NCI-H1436 treated with DMSO at 0.1 percent for 48 hours (cell line): ENCODE measurements at regions not wholly inside any gene's neighbourhood (a gene's known extent, or its start where the extent isn't known, plus 50 kb on each side); places are given as distances from the start of the nearest gene placed in this dataset.
"Not testable (repeated sequence)": the region's sequence is repeated elsewhere in the genome, so short reads cannot be mapped to it uniquely, and the experiment has no call there.

Experiments
- DNase-seq: peaks from one replicate; lab custom pipeline; 2025; lab: John Stamatoyannopoulos, UW

DNA sequence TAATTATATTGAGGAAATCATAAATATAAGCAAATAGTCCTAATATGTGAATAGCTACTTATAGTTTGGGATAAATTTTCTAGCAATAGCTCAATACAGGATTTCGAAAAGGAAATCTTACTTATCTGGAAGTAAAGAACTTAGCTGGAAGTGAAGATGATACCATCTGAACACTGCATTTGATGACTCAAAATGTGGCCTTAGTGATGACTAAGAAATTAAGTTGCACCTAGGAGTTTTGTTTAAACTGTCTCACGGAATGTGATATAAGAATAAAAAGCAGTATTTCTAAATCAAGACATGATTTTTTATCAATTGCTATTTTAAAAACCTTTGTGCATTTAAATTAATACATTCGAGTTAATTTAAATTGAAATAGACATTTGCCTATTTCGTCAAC lies 91.2 kb downstream of the EOMES start:
- no peak for DNase-seq

DNA sequence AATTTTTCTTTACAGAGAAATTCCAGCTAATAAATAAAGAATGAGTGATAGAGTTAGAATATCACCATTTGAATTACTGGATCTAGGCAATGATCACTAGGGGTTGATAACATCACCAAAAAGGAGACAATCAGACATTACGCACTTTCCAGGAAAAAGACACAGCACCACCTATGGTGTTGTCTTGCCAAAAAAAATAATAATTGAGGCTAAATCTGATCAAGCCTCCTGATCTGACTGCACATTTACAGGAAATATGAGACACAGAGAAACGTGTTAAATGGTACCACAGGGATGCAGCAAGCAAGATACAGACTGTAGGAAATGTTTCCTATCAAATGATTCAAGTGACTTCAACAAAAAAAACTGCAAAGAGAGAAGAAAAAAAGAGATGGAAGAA lies 92.8 kb downstream of the EOMES start:
- no peak for DNase-seq

DNA sequence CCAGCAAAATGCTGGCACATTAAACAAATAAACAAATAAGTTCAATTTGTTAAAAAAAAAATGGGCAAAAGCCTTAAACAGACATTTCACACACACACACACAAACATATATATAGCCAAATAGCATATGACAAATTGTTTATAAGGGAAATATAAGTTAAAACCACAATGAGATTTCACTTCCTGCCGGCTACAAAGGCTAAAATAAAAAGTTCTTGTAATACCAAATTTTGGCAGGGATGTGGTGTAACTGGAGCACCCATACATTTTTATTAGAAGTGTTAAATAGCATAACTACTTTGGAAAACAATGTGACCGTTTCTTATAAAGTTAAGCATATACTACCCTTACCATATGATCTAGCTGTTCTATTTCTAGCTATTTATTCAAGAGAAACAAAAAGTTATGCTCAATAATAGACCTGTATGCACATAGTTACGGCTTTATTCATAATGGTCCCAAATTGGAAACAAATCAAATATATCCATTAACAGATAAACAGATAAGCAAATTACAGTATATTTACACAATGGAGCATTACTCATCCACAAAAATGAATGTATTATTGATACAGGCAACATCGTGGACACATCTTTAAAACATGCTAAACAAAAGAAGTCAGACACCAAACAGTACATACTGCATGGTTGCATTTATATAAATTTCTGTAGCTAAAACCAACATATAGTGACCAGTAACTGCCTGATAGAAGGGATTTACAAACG lies 93.9 kb downstream of the EOMES start:
- no peak for DNase-seq

DNA sequence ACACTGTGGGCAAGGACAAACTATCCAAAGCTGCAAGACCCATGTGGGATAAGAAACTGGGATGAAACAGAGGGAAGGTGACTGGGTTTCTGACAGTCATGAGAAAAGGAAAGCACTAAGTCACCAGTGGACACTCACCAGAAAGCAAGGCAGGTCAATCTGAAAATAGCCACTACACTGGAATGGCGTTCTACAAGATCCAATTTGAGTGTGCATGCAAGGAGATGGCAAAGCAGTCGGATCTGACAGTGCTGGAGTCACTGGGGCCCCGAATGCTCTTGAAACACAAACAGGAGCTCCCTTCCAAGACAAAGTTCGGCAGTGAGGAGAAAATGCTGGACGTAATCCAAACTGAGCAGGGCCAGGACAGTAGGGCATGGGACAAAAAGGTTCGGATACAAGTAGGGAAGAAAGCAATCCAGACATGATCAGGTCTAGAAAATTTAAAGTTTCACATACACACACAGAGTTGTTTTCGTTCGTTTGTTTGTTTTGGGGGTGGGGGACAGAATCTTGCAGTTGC lies 95.5 kb downstream of the EOMES start:
- DNase-seq, result no peak

DNA sequence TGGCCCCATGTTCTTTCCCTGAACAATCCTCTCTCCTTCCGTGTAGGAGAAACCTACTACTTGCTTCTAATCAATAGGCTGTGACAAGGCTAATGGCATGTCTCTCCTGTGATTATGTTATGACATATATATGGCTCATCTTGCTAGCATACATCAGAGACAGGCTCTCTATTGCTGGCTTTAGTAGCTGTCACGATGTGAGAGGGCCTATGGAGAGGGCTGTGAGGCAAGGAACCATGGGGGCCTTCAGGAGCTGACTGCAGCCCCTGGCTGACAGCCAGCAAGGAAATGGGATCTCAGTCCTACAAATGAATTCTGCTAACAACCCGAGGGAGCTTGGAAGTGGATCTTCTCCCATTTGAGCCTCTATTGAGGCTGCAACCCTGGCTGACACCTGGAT lies 96.3 kb downstream of the EOMES start:
- no peak for DNase-seq

DNA sequence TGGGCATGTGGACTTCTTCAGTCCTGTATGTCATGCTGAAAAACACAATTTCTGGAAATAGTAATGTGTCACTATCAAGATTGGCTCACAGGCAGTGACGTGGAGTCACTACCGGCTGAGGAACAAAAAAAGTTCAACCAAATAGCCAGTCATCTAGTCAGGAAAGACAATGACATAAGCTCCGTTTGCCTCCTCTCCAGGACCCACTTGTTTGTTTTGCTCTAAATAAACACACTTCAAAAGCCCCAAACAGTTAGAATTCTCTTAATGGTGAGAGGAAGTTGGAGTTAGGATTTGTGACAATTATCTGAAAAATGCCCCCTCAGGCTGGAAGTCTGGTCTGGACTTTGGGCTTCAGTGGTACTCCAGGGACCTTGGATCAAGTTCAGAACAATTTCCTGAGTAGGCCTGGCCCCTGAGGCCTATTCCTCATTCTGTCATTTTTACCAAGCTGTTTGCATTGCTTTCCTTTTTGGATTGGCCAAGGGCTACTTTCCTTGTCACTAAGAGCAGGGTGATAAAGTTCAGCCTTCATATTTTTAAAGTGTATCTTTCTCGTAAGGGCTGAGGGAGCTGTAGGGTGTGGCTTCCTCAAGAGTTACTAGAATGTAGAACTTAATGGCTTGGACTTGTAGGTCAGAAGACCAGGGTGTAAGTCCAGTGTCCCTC lies 98.9 kb downstream of the EOMES start:
- DNase-seq, result no peak

DNA sequence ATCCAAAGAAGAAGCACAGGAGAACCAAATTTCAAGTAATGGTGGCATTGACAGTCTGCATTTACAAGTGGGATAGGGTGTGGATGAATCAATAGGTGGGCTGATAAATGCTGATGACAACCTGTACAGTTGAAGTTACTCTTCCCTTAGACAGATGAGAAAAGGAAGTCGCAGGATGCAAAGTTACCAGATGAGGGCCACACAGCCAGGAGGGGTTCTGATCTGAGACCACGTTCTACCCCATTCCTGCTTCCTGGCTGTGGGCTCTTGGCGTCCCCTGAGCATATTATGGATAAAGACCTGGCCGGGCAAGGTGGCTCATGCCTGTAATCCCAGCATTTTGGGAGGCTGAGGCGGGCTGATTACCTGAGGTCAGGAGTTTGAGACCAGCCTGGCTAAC lies 104.6 kb downstream of the EOMES start:
- DNase-seq, result no peak

DNA sequence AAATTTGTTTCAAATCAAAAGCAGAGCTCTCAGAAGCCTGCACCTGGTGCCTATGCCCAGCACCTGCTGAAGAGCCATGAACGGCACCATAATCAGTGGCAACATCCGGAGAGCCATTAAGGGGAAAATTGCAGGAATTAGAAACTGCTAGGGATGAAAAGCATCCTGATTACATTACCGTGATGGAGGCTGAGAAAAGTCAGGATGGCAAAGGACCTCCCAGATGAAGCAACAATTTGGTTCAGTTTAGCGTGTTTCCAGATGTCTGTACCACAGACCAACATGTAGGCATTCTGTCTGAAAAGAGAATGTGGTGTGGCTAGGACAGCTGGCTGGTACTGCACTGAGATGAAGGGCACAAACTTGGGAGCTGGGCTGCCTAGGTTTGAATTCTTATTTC lies 106.1 kb downstream of the EOMES start:
- DNase-seq, result no peak

DNA sequence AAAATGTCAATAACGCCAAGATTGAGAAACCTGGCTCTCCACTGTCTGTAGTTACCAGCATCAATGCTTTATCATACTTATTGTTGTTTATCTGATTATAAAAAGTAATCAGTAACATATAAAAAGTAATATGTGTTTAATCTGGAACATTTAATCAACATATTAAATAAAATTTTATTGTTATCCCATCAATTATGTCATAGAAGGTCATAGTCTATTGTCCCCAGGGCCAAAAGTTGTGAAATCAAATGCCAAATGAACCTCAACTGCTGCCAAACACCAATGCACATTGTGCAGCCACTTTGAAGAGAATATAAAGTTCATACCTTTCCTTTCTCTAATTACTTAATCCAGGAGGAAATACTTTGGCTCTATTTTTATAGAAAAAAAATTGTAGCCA lies 106.6 kb downstream of the EOMES start:
- DNase-seq, result no peak

DNA sequence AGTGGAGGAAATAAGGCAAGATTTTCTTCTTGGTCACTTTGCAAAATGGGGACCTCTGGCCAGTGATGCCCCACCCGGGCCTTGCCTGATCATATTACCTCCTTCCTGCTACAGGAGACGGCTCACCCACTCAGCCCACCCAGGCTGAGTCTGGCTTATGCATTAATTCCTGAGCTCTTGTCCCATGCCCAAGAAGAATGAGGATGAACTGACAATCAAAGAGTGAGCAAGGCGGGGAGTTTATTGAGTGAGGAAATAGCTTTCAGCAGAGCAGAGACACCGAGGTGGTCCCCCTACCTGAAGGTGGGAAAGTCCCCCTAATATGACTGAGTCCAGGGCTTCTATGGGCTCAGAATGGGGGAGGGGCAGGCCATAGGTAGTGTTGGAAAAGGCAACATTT lies 107.5 kb downstream of the EOMES start:
- DNase-seq, result no peak

DNA sequence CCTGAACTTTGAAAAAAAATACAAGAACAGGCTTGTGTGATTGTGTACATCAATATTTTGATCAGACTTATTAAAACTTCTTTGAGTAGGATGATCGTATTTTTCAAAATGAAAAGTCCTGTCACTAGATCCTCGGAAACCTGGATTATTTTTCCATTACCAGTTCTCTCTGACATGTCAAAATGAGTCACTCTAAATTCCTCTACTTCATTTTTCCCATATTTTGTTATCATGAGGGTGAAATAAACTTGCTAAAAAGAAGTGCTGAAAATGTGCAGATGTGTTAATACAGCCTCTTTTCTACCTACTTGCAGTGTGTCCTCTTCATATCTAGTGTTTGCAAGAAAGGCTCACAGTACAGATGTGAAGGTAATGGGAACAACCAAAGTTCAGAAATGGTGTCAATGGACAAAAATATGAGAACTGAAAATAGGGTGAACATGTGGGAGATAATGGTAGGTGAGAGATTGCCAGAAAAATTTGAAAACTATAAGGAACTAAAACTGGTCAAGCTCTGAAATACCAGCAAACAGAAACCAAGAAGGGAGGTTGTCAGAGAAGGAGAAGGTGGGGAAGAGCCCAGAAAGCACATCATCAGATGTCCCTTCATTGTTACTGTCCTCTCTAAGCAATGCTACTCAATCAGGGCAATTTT lies 108.2 kb downstream of the EOMES start:
- no peak for DNase-seq

DNA sequence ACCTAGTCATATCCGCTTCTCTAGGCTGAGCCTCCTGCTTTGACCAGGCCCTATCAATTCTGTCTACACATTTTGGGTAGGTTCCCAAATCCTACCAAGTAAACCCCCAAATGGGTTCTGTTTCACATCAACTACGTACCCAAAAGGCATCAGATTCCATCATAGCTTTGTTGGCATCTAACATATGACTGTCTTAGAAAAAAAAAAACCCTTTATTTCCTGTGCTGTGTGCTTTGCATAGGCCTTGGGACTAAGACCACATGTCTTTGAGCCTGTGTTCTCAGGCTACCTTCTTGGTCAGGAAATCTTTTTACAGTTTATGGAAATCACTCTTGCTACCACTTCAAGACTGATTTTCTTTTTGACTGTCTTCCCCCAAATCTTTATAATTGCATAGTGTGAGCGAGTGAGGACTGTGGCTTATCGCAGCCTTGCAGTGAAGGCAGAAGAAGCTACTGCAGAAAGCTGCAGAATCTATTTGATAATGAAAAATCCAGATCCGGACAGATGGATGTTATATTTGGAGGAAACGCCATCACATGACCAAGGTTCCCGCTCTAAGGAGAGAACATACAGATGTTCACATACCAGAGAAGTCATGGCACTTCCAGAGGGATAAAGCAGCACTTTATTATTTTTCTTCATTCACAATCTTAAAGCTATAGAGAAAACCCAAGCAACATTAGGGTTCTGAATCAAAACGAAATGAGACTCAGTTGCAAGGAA lies 111.2 kb downstream of the EOMES start:
- DNase-seq, result no peak

DNA sequence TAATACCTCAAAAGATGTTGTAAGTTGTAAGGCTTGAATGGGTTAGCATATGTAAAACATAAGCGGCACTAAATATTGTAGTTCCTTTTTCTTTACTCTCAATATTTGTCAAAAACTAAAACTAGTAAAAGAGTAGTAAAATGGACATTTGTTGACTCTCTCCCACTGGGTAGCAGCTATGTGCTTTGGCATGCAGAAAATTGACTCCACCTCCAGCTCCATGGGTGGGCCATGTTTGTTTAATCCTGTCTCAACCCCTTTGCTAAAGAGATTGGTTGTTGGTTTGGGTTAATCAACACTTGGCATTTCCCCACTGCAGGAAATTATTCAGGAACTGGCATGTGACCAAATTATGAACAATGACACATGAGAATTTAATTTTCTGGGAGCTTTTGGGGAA lies 114.8 kb downstream of the EOMES start:
- no peak for DNase-seq

DNA sequence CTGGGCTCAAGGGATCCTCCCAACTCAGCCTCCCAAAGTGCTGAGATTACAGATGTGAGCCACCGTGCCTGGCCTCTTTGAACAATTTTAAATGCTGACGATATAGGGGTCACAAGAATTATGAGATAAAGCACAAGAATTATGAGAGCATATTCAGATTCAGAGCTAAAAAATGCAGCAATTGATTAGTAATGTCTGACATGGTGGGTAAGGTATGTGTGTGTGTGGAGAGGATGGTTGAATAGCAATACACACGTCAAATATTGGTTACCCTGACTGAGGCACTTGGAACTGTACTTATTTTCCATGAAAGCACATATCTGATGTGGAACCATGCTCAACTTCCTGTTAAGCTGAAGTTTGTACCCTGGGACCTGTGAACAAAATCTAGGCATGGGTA lies 115.6 kb downstream of the EOMES start:
- DNase-seq, result no peak

DNA sequence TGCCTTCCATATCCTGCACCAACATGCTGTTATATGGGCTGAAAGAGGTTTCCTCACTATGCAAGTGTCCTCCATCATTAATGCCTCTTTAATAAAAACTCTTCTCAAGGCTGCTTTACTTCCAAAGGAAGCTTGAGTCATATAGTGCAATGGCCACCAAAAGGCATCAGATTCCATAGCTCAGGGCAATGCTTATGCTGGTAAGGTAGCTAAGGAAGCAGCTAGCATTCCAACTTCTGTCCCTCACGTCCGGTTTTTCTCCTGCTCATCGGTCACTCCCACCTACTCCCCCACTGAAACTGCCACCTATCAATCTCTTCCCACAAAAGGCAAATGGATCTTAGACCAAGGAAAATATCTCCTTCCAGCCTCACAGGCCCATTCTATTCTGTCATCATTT lies 117.1 kb upstream of the SLC4A7 start:
- not testable (repeated sequence) for DNase-seq

DNA sequence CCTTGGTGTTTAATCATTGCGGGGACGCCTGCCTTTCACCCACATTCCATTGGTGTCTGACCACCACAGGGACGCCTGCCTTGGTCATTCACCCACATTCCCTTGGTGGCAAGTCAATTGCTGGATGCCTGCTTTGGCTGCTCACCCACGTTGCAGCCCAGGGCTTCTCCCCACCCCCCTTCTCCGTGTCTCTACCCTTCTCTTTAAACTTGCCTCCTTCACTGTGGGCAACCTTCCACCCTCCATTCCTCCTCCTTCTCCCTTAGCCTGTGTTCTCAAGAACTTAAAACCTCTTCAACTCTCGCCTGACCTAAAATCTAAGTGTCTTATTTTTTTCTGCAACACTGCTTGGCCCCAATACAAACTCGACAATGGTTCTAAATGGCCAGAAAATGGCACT lies 115.6 kb upstream of the SLC4A7 start:
- DNase-seq, result not testable (repeated sequence)

DNA sequence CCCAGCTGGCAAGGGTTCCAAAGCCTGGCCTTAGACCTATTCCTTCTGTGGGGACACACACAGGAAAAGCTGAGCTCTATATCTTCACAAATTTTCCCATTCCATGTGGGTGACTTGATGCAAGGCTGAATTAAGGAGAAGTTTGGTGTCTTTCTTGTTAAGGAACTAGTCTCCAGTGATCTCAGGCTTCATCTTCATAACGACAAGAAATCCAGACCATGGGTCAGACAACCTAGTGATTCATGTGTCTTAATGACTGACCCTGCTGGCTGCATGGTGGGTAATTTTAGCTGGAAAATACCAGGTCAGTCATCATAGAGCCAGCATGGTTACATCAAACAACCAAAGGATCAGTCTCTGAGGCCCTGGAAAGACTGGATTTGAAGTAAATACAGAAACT lies 112.7 kb upstream of the SLC4A7 start:
- no peak for DNase-seq

DNA sequence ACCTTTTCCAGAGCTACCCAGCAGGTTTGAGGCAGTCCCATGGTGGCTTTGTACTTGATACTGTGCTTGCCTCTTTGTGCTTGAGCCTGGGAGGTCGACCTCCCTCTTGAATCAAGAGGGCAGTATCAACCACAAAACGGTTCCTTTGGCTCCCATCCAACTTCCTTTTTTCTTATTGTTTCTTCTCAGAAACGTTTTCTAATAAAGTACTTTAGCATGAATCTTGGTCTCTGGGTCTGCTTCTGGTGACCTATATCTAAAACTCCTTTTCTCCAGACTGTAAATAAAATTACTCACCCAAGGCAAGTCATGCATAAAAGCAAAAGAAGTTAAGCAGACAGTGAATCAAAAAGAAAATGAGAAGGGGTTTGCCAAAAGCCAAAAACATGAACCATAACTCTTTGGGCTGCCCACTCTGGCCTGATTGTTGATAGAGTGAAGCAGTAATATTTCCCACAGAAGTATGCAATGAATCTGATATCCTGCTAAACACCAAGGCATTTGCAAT lies 112.2 kb upstream of the SLC4A7 start:
- no peak for DNase-seq

DNA sequence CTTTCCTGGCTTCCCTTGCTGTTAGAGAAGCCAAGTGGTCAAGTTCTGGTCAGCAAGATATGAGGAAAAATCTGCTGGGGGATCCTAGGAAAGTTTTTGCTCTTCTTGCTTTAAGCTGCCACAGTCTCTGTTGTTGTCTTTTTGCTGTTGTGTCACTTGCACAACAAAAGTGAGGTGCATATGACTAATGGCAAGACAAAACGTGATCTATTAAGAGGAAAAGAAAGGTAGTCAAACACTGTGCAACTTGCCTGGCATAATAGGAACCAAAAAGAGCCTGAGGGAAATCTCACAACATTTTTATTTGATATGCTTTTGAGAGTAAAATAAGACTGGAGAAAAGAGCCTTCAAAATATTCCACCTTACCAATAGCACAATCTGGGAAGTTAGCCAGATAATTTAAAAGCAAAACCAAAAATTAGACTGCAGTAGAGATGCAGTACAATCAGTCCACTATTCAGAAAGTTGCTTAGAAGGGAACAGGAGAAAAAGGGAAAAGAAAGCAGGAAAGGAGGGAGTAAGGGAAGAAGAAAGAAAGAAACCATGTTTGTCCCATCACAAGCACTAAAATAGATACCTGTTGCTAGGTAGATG lies 110.0 kb upstream of the SLC4A7 start:
- DNase-seq, result no peak

DNA sequence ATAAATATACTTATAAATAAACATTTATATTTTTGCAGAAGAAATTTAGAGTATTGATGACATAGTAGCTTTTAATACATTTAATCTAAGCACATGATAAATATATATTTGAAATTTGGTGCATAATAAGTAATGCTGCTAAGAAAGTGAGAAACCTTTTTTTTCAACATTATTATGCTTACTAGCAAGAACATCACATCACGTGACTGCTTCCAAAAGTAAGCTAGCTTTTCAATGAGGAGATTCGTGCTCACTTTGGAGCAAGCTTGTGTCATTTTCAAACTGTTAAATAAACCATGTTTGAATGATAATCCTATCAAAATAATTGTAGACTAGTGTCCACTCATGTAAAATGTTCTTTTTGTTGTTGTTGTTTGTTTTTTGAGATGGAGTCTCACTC lies 109.0 kb upstream of the SLC4A7 start:
- no peak for DNase-seq

DNA sequence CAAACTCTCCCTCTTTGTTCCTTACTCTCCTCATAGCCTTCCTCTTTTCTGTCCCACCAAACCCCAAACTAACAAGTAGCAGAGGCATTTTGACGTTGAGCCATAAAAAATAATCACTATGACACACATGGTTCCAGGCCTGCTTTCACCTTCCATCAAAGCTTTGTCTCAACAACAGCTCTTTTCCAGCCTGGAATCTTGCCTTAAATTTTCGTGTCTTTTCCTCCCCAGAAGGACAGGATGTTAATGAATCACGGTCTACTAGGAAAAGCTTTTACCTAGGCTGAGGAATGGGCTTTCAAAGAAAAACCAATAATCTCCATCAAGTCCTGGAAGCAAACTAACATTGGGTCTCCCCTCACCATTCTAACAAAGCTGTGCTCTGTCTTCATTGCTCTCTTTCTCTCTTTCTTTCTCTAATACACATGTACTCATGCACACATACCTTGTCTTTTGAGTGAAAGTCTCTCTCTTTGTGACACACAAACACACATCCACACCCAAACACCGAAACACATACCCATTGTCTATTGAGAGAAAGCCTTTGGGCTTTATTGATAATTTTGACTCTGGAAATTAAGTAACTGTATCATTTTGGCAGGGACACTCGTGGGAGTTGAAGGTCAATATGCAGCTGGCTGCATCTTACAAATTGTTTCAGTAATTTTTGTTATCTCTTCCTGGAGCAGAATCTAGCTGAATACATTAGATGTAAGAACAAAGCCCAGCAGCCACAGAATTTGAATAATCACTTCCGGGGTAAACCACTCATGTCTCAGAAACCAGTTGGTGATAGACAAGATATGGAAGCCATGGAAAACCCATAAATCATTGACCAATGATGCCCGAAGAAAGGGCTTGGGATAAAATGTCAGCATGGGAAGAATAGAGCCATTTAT lies 107.4 kb upstream of the SLC4A7 start:
- no peak for DNase-seq
